ENCODE measurements at regions not wholly inside any gene's neighbourhood (a gene's known extent, or its start where the extent isn't known, plus 50 kb on each side); places are given as distances from the start of the nearest gene placed in this dataset.

GRCh38 chr11:106246495-106246894, 169.0 kb downstream of the AASDHPPT start:
- ChIA-PET CTCF (no interaction called here), POLR2A (no interaction called here)
- Histone ChIP-seq H3K36me3 (ENCODE audit: control insufficient read depth, insufficient read depth, low read length) (no peaks in the 10 kb centered on the region), H3K27ac (ENCODE audit: low read length) (no peak overlapping the region), H3K4me3 (ENCODE audit: low read depth in 2 of 2, low read length in 2 of 2) (no peak overlapping the region), H3K4me1 (ENCODE audit: control insufficient read depth, insufficient read depth, low read length) (no peaks in the 10 kb centered on the region), H3K27me3 (ENCODE audit: control insufficient read depth, insufficient read depth, low read length) (no peaks in the 10 kb centered on the region), H3K9me3 (ENCODE audit: control insufficient read depth, insufficient read depth, low read depth, low read length) (no peaks in the 10 kb centered on the region; the same call in 1 of the 2 replicates)
- intact Hi-C loops (cut with micrococcal nuclease; ENCODE audit: unreplicated experiment), result no loop called here
- ATAC-seq (no peak), DNase-seq (ENCODE audit: low read depth, low spot score) (no peak)
- no peak for TF ChIP-seq REST (IDR thresholded peaks at IDR 0.05; ENCODE audit: insufficient read depth in 1 of 2, low read depth in 2 of 2, low read length in 1 of 2)
- no peak for TF ChIP-seq CTCF (IDR thresholded peaks at IDR 0.05)
- TF ChIP-seq POLR2AphosphoS5 (IDR thresholded peaks at IDR 0.05; ENCODE audit: low read depth, low read length), result no peak
- BruUV-seq (replicated peaks), result no TSS peak
- in situ Hi-C loops (cut with HindIII; ENCODE audit: low pct_unique_long_range_greater_than_20kb, low sequenced_read_pairs), result no loop called here

- DNase-seq (ENCODE audit: low read depth, low spot score) (no peak), ATAC-seq (no peak)
- BruUV-seq (replicated peaks), result no TSS peak
- intact Hi-C loops (cut with micrococcal nuclease; ENCODE audit: unreplicated experiment) (no loop called here), in situ Hi-C loops (cut with HindIII; ENCODE audit: low pct_unique_long_range_greater_than_20kb, low sequenced_read_pairs) (no loop called here)
- Histone ChIP-seq H3K4me1 (ENCODE audit: control insufficient read depth, insufficient read depth, low read length) (no peaks in the 10 kb centered on the region), H3K9me3 (ENCODE audit: control insufficient read depth, insufficient read depth, low read depth, low read length) (no peaks in the 10 kb centered on the region; the same call in 1 of the 2 replicates), H3K27ac (ENCODE audit: low read length) (no peak overlapping the region), H3K27me3 (ENCODE audit: control insufficient read depth, insufficient read depth, low read length) (no peaks in the 10 kb centered on the region), H3K4me3 (ENCODE audit: low read depth in 2 of 2, low read length in 2 of 2) (no peak overlapping the region), H3K36me3 (ENCODE audit: control insufficient read depth, insufficient read depth, low read length) (no peaks in the 10 kb centered on the region)
- TF ChIP-seq CTCF (IDR thresholded peaks at IDR 0.05), result no peak
- TF ChIP-seq TCF7L2 (IDR thresholded peaks at IDR 0.05; ENCODE audit: low read depth, low read length), result no peak
- TF ChIP-seq REST (IDR thresholded peaks at IDR 0.05; ENCODE audit: insufficient read depth in 1 of 2, low read depth in 2 of 2, low read length in 1 of 2), result no peak
- TF ChIP-seq POLR2AphosphoS5 (IDR thresholded peaks at IDR 0.05; ENCODE audit: low read depth, low read length), result no peak
- TF ChIP-seq SIN3A (IDR thresholded peaks at IDR 0.05; ENCODE audit: borderline replicate concordance, insufficient read depth, low read depth, low read length), result no peak
- POLR2A ChIA-PET, result interaction anchor here (0.7 kb wide), 1 partner anchor 8 kb away, joined by 3 read pairs; no protein-coding TSS in a partner anchor
- CTCF ChIA-PET, result no interaction called here
These were observed 172.3 kb downstream of the AASDHPPT start for GRCh38 chr11:106249617-106250239.
